GM19395 (cell line): ENCODE measurements at regions not wholly inside any gene's neighbourhood (a gene's known extent, or its start where the extent isn't known, plus 50 kb on each side); places are given as distances from the start of the nearest gene placed in this dataset.

Experiments
- ATAC-seq: cut with Tn5 transposase; IDR thresholded peaks from one replicate; pipeline ENCODE4 v1.9.1; 2021; ENCODE audit warnings: mild to moderate bottlenecking, moderate library complexity; ENCODE audit not compliant: unreplicated experiment

DNA sequence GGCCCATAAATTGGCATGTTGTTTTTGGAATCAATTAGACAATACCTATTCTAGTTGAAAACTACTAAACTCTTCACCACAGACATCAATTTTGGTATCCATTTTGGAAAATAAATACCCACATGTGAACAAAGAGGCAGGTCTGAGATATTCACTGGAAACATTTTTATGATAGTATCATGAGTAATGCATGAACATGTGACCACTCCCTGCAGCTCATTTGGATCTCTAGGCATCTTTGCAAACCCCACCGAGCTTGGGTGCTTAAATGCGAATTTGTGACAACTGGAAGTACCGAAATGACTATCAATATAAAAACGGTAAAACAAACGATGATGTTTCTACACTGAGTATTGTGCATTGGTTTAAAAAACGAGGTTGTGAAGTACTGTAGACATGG, 285.2 kb downstream of the IRF8 start:
- ATAC-seq = no peak

DNA sequence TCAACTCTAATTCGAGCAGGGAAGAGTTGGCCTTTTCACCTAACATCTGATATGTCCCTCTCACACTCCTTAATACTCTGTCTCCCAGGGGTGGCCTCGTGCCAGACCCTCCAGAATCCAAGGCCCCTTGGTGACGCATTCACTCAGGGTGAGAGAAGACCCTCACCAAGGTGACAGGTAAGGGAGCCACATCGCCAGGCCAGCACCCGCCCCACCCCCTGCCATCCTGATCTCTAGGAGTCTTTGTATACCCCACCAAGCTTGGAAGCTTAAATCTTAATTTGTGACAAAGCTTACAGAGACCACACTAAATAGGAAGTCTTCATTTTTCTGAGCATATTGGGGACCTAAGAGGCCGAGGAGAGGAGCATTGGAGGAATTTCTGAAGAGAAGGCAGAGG, 286.1 kb downstream of the IRF8 start:
- no peak for ATAC-seq

DNA sequence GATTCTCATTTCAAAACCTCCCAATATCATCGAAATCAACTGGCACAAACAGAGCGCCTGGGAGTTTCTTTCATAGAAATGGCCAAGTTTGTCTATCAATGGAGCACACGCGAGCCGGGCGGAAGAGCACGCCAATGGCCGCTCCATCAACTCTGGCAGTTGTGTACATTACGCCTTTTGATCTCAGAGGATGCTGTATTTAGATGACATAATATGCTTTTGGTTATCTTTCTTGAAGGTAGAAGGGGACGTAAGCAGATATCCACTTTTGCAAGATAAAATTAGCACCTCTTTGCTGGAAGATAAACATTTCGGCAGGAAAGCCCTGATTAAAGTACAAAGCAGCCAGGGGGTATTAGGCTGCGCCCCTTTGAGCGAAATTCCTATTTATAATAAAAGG, 287.4 kb downstream of the IRF8 start:
- no peak for ATAC-seq

DNA sequence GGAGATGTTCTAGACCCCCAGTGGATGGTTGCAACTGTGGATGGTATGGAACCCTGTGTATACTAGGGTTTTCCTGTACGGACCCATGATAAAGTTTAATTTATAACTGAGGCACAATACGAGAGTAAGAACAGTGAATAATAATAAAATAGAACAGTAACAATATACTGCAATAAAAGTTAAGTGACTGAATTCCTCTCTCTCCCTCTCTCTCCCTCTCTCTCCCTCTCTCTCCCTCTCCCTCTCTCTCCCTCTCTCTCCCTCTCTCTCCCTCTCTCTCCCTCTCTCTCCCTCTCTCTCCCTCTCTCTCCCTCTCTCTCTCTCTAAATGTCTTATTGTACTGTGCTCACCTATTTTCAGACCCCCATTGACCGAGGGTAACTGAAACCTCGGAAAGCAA, 291.0 kb downstream of the IRF8 start:
- no peak for ATAC-seq

DNA sequence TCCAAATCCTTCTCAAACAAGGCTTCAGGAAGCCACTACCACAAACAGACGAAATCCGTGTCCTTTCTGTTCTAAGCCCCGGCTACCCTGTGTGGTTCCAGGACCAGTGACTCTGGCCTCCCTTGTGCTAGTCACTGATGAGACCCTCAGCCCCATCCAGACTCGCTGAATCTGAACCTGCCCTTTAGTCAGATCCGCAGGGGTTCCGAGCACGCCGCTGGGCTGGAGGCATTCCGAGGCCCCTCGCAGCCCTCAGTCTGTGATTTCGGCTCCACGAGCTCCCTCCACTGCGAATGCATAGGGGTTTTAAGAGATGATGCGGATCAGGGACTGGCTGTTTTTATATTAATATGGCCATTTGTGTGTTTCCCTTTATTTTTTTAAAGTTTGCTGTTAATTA, 292.7 kb downstream of the IRF8 start:
- no peak for ATAC-seq

DNA sequence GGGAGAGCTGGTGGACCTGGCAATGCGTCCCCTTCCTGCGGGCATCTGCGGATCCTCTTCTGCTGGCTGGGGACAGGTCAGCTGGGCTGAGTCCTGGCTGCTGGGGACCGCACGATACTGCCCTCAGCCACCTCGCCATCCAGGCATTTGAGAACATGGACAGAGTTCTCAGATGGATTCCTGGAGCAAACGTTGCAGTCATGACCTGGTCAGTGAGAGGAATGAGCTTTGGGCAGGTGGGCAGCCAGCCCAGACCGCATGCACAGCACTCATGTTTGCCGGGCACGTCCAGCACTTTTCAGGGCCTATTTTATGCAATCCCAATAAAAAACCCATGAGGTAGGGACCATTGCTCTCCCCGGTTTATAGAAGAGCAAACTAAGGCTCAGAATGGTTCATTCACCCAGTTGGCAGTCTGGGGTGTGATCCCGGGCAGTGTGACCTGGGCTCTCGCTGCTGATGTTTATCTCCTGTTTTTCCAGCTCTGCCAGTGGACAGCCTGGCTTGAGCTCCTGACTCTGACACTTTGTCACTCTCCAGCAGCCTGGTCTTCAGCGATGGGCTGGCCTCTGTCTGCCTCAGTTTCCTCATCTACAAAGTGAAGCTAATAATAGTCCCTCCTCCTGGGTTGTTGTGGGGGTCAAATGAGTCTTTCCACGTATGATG, 294.7 kb downstream of the IRF8 start:
- ATAC-seq = no peak

DNA sequence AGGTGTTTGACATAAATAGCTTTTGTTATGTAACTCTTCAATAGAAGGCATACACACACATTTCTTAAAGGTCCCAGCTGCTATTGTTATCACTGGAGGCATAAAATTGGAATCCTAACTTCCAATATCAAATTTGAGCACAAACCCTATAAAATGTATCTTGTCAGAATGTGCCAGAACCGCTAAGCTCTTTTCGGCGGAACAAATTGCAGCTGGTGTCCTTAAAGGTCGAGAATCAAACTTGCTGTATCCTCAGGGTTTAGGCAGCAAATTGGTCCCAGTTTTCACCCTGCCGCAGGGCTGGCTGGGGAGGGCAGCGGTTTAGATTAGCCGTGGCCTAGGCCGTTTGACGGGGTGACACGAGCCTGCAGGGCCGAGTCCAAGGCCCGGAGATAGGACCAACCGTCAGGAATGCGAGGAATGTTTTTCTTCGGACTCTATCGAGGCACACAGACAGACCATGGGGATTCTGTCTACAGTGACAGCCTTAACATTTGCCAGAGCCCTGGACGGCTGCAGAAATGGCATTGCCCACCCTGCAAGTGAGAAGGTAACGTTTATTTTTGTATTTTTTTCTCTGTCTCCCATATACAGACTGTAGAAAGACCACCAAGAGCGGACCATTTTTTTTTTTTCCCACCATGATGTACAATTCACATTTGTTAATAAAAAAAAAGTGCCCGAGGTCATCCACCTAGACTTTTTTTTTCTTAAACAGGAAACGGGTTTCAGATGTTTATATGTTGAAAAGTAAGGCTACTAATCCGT, 297.1 kb downstream of the IRF8 start:
- ATAC-seq = no peak

DNA sequence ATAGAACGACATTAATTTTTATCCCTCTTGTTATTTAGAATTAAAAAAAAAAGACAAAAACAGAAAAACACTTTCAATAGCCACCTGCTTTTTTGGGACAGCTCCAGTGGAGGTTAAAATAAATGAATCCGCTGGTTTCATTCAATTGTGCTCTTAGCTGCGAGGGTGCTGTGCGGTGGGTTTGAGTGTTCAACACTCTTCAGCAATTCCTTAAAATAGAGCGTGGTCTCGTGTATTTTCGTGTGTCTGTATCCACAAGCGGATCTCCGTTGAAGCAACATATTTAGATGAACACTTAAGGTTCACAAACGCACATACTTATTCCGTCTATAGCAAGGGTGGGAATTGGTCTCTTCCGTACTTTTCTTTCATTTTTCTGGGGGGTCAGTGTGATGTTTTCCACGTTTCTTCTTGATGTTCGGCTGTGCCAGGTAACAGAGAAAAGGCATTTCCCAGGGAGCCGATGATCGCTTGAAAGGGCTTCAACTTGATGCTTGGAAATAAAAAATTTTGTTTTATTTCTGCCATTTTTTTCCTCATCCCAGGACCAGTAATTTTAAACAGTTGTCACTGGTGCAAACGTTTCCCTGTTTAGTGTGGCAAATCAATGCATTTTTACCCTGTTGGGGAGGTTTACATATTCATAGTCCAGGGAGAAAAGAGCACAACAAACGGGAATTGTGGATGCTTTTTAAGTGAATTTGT, 297.9 kb downstream of the IRF8 start:
- ATAC-seq = no peak

DNA sequence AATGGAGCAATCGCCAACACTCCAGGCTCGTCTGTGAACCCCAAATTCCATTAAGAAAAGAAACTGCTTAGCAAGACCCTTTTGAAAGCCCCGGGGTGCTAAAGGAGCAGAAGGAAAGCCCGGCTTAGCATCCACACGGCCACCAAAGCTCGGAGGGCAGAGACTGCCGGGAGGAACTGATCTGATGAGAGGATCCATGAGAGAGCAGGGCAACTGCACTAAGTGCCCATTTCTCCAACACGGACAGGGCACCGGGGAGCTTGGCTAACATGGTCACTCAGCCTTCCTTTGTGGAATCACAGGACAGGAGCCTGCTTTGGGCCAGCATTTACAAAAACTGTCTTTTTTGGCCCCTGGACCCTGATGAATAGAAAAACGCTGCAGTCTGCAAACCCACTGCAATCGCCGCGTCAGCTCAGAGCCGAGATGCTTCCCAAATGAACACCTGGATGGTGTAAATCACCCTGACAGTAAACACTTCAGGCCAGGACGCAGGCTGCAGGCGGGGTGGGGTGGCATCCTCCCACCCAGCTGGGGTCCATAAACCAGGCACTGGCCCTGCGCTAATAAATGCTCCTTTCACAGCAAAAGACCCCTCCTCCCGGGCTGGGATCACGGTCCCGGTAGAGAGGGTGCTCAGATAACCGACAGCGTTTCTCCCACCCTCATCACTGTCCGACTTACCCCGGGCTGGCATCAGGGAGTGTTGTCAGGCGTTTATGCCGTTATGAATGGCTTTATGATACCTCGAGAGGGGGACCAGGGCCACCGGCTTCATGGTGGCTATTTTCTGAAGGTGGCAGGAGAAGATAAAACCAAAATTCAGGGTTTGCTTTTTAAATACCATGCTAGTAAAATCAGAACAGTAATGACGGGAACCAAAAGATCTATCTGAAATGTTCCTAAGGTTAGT, 299.5 kb downstream of the IRF8 start:
- ATAC-seq = no peak

DNA sequence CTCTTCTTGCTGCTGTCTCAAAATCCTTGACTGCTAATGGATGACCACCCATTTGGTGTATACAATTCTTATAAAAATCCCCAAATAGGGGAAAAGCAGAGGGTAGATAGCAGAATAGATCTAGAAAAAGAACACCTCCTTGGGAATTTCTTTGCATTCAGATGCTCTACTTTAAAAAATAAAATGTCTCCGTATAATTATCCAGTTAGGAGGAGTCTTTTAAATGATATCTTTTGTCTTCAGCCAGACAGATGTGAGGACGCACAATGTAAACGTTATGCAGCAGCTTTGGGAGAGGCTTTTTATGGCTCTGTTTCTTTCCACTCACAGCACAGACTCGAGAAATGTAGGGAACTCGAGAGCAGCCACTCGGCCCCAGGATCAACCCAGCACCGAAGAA, 300.2 kb downstream of the IRF8 start:
- ATAC-seq = no peak

DNA sequence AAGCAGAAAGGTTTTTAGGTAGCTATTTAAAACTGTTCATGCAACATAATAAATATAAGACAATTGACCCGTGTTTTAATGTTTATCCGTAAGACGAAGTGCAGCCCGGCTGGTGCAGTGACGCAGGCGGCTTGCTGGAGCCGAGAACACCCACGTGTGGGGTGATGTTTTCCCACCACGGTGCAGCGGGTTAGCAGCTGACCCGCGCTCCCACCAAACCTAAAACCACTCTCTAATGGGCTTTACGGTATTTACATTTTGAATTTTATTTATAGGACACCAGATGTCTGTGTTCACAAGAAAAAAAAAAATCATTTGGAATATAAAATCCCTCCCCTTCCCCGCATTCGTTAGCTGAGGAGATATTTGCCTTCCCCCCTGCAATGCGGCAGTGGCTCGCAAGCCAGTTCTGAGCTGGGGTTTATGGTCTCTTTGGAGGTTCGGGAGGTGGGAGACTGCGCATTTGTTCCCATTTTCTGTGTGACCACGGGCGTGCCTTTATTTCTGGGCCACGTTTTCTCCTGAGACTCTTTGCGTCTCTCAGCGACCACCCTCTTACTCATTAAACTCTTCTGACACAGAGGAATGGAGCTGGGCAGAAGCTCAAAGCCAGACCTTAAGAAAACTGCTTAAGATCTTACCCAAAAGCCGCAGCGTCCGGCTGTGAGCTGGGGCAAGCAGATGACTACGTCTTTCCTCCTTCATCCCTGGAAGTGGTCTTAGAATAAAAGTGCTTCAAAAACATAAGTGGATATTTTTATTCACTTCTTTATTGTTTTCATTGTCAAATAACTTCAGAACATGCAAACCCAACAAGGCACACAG, 301.1 kb downstream of the IRF8 start:
- ATAC-seq = no peak

DNA sequence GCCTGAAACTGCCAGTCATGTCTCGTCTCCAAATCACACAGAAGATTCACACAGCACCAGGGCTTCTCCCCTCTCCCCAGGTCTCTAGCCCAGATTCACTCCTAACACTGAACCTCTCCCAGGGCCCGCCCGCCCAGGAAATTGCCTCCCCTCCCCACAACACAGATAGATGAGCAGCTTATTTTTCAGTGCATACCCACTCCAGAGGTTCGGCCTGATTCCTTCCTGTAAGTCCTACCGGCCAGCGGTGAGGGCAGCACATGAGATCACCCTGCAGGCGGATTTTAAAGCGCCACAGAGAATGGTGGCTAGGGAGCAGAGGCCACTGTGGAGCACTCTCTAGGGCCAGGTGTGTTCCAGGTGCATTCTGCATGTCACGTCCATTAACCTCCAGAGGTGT, 301.8 kb downstream of the IRF8 start:
- ATAC-seq = no peak

DNA sequence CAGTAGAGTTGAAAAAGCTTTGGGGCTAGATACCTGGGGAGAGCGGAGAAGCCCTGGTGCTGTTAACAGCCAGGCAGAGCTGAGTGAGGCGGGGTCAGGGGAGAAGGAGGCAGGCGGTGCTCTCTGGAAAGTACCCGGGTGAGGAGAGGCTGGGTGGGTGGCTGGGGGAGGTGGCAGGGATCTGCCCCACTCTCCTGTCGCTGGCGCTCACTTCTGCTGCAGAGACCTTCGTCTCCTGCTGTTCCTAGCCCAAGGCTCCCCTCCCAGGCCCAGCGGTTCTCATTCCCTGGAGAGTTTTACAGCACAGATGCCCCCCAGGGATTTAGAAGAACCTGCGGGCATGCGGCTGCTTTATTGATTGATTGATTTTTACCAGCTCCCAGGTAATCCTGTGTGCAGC, 302.8 kb downstream of the IRF8 start:
- ATAC-seq = no peak

DNA sequence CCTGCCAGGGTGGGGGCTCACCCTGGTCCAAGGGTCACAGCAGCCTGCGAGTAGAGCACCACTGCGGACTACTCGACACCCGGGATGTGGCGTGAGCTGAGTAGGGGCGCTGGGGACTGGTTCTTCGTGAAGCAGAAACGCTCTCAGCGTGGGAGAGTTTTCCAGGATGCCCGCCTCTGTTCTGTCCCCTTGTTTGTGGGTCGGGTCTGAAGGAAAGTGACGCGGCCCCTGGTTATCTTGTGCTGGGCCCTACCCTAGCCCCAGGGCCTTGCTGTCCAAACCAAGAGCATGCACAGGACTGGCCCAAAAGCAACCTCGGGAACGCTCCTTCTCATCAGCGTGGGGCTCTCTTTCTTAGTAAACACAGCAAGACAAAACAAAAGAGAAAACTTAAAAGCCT, 303.3 kb downstream of the IRF8 start:
- no peak for ATAC-seq

DNA sequence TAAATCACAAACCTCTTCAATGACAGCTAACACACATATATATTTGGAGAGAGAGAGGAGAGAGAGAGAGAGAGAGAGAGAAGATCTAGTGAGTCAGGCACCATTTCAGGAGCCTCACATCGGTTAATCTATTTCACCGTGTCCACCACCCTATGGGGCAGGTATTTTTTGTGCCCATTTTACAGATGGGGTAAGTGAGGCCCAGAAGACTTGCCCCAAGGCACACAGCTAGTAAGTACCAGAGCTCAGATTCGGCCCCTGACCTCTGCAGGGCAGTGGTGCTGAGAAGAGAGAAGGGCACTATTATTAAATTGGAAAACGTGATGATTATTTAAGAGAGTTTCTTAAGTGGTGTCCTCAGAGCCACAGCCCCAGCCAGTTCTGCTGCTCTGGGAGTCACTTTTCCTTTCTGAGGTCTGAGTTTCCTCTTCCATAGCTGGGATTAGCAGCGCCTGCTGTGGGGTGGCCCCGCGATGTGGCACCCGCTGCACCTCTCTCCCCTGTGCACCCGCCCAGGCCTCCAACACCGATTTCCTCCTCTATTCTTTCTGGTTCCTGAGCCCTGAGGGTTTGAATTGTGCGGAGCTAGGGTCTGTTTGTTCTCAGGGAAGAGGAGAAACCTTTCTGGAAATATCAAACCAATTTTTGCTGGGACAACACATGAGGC, 303.9 kb downstream of the IRF8 start:
- no peak for ATAC-seq

DNA sequence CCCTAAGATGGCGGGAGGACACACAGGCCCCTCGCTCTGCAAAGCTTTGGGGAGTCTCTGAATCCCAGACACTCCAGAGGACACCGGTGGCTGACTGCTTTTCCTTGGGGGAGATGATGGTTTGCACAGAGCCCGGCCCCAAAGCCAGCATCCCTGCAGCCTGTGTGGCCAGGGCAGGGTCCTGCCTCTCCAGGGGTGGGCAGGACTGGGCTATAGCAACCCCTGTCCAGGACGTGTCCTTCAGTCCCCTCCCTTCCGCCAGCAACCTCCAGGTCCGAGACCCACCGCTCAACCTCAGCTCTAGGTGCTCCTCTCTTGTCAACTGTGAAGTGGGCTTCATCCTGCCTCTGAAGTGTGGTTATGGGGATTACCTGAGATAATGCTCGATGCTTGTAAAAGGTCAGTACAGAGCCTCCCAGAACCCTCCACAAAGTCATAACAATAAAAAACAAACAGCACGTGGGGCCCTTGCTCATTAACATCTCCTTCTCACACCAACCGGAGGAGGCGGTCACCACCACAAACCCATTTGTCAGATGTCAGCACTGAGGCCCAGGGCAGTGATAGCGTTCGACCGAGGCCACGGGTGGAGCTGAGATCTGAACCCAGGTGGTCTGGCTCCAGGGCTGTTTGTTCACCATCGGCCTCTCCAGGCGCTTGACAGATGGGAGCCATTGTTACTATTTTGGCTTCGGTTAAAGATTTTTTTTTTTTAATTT, 304.8 kb downstream of the IRF8 start:
- no peak for ATAC-seq

DNA sequence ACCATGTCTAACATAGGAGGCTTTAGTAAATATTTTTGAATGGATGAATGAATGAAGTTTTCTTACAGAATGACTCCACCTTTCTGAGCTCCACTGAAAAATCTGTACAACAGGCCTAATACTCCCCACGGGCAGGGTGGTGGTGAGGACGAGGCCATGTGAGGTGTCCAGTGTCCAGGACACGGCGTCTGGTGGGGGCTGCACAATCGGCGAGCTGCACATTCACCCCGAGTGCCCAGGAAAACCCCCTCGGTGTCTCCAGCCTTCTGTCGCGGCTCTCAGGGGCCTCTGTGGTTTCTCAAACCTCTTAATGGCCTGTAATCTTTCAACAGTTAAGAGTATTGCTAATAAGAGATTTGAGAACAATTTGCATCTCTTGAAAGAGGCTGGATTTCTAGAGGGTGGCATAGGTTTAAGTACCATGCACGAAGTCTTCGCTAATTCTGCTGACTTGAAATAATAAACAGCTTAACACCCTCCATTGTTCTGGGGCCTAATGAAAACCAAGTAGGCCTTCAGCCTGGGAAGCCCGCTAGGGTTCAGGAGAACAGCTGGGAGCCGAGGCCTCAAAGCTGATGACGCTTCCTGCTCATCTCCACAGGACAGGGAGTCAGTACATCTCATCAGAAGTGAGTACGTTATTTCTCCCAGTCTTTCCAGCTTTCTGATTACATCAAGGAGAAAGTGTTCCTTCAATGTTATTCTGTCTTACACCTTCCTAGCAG, 304.6 kb upstream of the FOXF1 start:
- no peak for ATAC-seq

DNA sequence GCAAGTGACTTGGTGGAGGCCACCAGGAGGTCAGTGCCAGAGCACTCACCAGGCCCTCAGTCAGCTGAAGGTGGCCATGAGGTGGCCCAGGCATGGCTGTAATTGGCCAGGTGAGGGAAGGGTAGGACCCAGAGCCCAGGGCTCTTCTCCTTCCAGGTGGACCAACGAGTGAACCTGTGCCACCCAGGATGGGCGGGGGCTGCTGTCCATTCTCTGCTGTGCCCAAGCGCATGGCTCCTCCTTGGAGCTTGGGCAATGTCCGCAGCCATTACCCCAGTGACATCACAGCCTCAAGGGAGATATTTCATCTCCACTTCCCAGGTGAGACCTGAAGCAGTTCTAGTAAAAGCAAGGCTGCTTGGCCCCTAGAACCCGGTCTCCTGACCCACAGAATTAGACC, 303.0 kb upstream of the FOXF1 start:
- ATAC-seq = no peak
